ENCODE measurements at regions not wholly inside any gene's neighbourhood (a gene's known extent, or its start where the extent isn't known, plus 50 kb on each side); places are given as distances from the start of the nearest gene placed in this dataset.

DNA sequence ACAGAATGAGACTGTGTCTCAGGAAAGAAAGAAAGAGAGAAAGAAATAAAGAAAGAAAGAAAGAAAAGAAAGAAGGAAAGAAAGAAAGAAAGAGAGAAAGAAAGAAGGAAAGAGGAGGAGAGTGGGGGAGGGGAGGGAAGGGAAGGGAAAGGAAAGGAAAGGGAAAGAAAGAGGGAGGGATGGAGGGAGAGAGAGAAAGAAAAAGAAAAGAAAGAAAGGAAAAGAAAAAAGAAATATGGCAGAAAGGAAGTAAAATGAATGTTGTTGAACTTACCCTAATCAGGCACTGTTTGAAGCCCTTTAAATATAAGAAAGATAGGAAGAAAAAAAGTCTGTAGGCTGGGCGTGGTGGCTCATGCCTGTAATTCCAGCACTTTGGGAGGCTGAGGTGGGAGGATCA, 276.1 kb downstream of the INSC start:
- no peak for DNase-seq

DNA sequence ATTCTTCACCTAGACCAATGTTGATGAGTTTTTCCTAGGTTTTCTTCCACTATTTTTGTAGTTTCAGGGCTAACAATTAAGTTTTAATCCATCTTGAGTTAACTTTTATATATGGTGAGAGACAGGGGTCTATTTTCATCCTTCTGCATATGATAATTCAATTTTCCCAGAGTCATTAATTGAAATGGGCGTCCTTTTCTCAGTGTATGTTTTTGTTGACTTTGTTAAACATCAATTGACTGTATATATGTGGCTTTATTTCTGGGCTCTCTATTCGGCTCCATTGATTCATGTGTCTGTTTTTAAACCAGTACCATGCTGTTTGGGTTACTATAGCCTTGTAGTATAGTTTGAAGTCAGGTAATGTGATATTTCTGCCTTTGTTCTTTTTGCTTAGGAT, 282.1 kb downstream of the INSC start:
- no peak for DNase-seq

- no peak for DNase-seq
Observed at GRCh38 chr11:15406851-15407351, 292.2 kb downstream of the INSC start.

GRCh38 chr11:15412054-15412453, 297.3 kb downstream of the INSC start:
- no peak for DNase-seq

DNA sequence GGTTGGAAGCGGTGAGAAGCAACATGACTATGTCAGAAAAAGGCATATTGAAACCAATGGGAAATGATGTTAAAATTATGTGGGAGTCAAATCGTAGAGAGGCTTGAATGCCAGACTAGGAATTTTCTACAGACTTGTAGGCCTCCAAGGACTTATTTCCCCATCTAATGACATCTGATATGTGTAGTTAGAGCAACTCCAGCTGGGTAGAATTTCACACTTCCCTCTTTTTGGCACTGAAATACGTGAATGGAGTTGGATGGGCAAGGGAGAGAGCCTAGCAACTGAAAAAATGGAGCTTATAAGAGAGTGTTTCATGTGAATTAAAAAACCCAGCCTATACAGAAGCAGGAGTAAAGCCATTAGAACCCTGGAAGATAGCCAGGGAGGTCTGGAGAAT, 304.2 kb downstream of the INSC start:
- no peak for DNase-seq

- no peak for DNase-seq
Observed at GRCh38 chr11:15419696-15420095, 305.0 kb downstream of the INSC start.

DNA sequence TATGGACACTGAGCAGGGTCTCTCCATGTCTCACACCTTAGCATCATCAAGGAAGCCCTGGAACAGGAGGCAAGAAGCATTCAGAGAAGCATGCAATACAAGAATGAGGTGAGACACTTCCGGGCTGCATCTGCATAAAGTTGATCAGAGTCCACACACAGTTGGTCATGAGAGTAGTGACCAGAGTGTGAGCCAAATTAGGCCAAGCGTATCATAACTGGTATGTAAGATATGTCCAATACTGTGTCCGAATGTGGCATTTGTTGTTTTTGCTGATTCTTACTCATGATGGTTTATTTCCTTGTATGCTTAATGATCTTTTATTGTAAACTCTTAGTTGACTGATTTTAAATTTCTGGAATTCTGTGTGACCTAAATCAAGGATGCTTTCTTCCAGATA, 315.7 kb downstream of the INSC start:
- DNase-seq, result no peak

GRCh38 chr11:15434529-15434928, 319.8 kb downstream of the INSC start:
- DNase-seq, result no peak

GRCh38 chr11:15446315-15446714, 331.6 kb downstream of the INSC start:
- DNase-seq, result no peak

DNA sequence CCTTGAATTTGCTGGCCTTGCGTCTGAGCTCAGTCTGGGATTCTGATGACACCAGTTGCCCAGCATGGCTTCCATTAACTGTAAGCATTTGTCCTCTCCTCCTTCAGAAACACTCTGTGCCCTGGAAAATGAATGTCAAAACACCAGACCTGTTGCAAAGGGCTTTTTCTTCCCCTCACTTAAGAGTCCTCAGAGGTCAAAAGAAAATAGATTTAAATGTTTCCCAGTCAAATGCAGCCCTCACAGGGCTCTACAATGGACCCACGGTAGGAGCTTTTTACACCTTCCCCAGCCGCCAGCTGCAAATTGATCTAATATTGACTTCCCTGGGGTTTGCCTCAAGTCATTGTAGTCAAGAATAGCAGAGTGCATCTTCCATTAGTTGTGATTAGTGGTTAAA, 332.2 kb downstream of the INSC start:
- DNase-seq, result no peak

DNA sequence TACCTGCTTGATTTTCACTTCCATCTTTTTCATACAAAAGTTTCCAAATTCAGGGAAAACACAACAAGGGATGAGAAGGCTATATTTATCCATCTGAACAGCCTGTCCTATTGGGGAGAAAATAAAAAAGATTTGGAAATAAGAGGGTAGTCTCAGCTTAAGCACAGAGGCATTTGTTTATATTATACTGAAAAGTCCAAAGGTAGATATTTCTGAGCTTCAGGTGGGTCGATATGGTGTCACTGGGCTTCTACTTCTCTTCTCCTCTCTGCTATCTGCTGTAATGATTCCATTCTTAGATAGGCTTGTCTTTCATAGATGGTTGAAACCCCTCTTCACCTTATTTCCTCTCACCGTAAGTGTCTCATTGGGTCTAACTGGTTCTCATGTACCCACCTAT, 337.0 kb downstream of the INSC start:
- no peak for DNase-seq

DNA sequence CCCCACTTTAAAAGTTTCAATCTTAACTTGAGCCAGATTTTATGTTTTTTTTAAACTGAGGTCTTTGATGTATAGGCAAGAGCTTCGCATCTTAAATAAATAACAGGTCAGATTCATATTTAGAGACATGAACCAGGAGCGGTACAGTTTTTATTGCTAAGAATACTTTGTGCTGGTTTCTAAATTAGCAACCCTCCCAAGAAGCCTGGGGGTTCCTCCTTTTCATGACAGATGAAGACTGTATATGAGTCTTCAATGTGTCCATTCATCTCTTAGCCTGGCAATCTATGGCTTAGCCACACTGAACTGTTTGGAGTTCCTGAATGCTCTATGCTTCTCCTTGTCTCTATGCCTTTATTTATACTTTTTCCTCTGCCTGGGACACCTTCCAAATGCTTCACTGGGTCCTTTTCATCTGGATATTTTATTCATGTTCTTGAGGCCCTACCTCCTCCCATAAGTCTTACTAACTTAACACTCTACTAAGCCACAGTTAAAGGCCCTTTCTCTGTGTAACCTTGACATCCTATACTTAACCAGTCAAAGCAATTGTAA, 338.6 kb downstream of the INSC start:
- no peak for DNase-seq

GRCh38 chr11:15468466-15468865, 353.7 kb downstream of the INSC start:
- DNase-seq, result no peak

- no peak for DNase-seq
Observed at GRCh38 chr11:15471048-15471894, 356.5 kb downstream of the INSC start.

DNA sequence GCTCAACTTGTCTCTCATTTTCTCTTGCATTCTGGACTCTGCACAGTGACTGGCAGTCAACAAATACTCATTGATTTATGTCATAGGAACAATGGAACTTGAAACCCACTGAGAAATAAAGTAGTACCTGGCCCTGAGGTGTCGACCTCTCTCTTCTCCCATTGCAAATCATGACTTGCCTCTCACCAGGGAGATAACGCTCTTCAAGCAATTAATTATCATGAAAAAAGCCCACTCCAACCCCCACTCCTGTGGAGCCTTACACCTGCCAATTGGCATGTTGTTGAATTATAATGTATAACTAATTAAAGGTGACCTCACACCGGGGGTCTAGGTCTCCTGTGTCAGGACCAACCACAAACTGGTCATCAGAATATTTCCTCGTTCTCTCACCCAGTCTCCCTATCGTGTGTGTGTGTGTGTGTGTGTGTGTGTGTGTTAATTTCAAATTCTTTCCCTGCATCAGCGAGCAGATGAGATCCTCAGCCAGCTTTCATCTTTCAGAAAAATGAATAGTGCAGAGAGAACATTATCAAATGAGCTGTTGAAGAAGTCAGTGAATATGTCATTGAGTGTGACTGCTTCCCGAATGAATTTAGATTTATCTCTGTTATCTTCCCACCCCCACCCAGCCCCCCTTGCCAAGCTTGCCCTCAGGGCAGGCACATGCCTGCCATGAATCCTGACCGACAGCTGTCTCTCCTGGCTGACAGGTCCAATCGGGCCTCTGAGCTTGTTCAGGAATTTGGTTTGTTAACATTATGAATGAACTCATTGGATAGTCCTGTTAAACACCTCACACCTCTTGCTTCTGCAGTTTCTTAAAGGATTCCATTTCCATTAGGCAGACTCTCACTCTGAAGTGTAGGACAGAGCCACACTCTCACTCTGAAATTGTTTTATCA, 357.4 kb downstream of the INSC start:
- no peak for DNase-seq

- no peak for DNase-seq
Observed at GRCh38 chr11:15473954-15474837, 359.5 kb downstream of the INSC start.

GRCh38 chr11:15476371-15476917, 361.7 kb downstream of the INSC start:
- DNase-seq, result no peak

- DNase-seq, result no peak
Observed at GRCh38 chr11:15481871-15482270, 367.1 kb downstream of the INSC start.

- no peak for DNase-seq
Observed at GRCh38 chr11:15483205-15483604, 368.5 kb downstream of the INSC start.

DNA sequence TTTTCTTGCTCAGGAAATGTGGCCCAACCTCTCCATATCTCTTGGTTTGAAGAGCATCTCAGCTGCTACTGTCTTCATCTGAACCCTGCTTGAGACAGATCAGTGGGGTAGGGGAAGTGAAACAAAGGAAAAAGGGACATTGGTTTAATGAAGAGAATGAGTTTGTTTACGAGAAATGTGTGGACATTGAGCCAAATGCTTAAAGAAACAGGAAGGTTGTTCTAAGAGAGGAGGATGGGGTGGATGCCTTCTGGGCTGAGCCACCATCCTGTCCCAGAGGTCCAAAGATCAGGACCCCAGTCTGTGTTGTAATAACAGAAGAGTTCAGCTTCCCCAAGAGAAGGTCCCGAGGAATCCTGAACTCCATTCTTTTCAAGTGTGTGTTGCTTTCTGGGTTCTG, 369.7 kb downstream of the INSC start:
- DNase-seq, result no peak

DNA sequence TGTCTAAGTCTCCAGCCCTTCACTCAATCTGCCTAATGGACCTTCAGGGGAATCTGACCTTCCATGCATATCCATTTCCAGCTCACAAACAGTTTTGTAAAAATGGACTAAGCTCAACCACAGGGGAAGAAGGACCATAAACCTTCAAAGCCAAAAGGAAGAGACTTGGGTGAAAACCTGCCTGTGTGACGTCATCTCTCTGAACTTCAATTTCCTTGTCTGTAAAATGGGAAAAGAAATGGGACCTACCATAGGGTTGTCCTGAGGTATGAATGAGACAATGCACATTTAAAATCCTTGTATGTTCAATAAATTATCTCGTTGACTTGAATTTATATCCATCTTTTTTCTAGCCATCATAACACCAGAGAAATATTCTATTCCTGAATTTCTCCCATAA, 370.7 kb downstream of the INSC start:
- no peak for DNase-seq

- no peak for DNase-seq
Observed at GRCh38 chr11:15489281-15489680, 374.6 kb downstream of the INSC start.

All from stimulated activated naive CD4-positive, alpha-beta T cell (primary cell).